GM23338 (cell line): ENCODE measurements at regions not wholly inside any gene's neighbourhood (a gene's known extent, or its start where the extent isn't known, plus 50 kb on each side); places are given as distances from the start of the nearest gene placed in this dataset.

ENCODE experiments used
- CREB1 ChIP-seq: fragments of 250-450 bp; sonication (Bioruptor Pico); IDR thresholded peaks from 2 replicates; pipeline ENCODE4 v1.5.0; 2020; ENCODE audit warnings: low read depth, mild to moderate bottlenecking, moderate library complexity
- EZH2 ChIP-seq: fragments of 200-600 bp; sonication (generic); IDR thresholded peaks from one replicate; pipeline ENCODE4 v1.8.0; 2017; ENCODE audit warnings: antibody characterized with exemption, mild to moderate bottlenecking, low read depth; ENCODE audit not compliant: unreplicated experiment
- EZH2phosphoT487 ChIP-seq: fragments of 200-600 bp; sonication (generic); IDR thresholded peaks from one replicate; pipeline ENCODE4 v1.8.1; 2018; ENCODE audit warnings: antibody characterized with exemption; ENCODE audit not compliant: unreplicated experiment
- JUNB ChIP-seq: IDR thresholded peaks from one replicate; pipeline ENCODE4 v1.6.1; 2016; ENCODE audit warnings: antibody characterized with exemption; ENCODE audit not compliant: unreplicated experiment
- POLR2AphosphoS5 ChIP-seq: IDR thresholded peaks from 2 replicates; pipeline ENCODE4 v1.6.1; 2016; ENCODE audit warnings: antibody characterized with exemption, low read depth
- REST ChIP-seq: IDR thresholded peaks from one replicate; pipeline ENCODE4 v1.6.1; 2018; ENCODE audit warnings: antibody characterized with exemption; ENCODE audit not compliant: unreplicated experiment
- ZNF331 ChIP-seq: fragments of 250-450 bp; sonication (Bioruptor Pico); IDR thresholded peaks from 2 replicates; pipeline ENCODE4 v1.5.0; 2020; ENCODE audit warnings: low read depth, mild to moderate bottlenecking, moderate library complexity
- TF ChIP-seq, protein P1 (sequence below), 2 experiments: fragments of 200-600 bp in 1 of 2; sonication (generic) in 1 of 2; conservative IDR thresholded peaks; 2 replicates each; pipeline versions ENCODE4 v1.5.1 to v1.6.1; 2016 to 2017; ENCODE audit warnings: antibody characterized with exemption in 2 of 2, low read depth in 2 of 2, mild to moderate bottlenecking in 2 of 2, moderate library complexity in 1 of 2

- TF ChIP-seq EZH2phosphoT487 (no peak), EZH2 (no peak), JUNB (no peak), CREB1 (no peak), REST (no peak), POLR2AphosphoS5 (no peak), ZNF331 (CRISPR knock-in tag) (no peak)
- TF ChIP-seq, protein P1, sequence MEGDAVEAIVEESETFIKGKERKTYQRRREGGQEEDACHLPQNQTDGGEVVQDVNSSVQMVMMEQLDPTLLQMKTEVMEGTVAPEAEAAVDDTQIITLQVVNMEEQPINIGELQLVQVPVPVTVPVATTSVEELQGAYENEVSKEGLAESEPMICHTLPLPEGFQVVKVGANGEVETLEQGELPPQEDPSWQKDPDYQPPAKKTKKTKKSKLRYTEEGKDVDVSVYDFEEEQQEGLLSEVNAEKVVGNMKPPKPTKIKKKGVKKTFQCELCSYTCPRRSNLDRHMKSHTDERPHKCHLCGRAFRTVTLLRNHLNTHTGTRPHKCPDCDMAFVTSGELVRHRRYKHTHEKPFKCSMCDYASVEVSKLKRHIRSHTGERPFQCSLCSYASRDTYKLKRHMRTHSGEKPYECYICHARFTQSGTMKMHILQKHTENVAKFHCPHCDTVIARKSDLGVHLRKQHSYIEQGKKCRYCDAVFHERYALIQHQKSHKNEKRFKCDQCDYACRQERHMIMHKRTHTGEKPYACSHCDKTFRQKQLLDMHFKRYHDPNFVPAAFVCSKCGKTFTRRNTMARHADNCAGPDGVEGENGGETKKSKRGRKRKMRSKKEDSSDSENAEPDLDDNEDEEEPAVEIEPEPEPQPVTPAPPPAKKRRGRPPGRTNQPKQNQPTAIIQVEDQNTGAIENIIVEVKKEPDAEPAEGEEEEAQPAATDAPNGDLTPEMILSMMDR (conservative IDR thresholded peaks at IDR 0.05; ENCODE audit: low read depth in 2 of 2), result no peak
Observed at GRCh38 chr1:173266841-173267240, 59.7 kb upstream of the TNFSF4 start.
